GM06990 (cell line): ENCODE measurements at regions not wholly inside any gene's neighbourhood (a gene's known extent, or its start where the extent isn't known, plus 50 kb on each side); places are given as distances from the start of the nearest gene placed in this dataset.

Experiments used
- DNase-seq: peaks from one replicate; pipeline ENCODE4 v3.0.0-alpha.2; 2011; ENCODE audit not compliant: insufficient read length; ENCODE audit errors: extremely low read depth
- H3K27me3 ChIP-seq: replicated peaks from 2 replicates; pipeline ENCODE4 v1.6.0; 2011; ENCODE audit warnings: low read length; ENCODE audit not compliant: control insufficient read depth, insufficient read depth
- H3K36me3 ChIP-seq: 2 replicates; pipeline ENCODE4 v1.5.1; 2011; ENCODE audit warnings: low read length; ENCODE audit not compliant: control insufficient read depth, insufficient read depth
- H3K4me3 ChIP-seq: replicated peaks from 2 replicates; pipeline ENCODE4 v1.5.1; 2011; ENCODE audit warnings: low read depth, mild to moderate bottlenecking, control low read depth, low read length
- TF ChIP-seq, protein P1 (sequence below): IDR thresholded peaks from 2 replicates; pipeline ENCODE4 v1.5.1; 2011; ENCODE audit warnings: low read length, control low read depth, mild to moderate bottlenecking, inconsistent platforms; ENCODE audit not compliant: insufficient read depth, poor library complexity, severe bottlenecking

DNA sequence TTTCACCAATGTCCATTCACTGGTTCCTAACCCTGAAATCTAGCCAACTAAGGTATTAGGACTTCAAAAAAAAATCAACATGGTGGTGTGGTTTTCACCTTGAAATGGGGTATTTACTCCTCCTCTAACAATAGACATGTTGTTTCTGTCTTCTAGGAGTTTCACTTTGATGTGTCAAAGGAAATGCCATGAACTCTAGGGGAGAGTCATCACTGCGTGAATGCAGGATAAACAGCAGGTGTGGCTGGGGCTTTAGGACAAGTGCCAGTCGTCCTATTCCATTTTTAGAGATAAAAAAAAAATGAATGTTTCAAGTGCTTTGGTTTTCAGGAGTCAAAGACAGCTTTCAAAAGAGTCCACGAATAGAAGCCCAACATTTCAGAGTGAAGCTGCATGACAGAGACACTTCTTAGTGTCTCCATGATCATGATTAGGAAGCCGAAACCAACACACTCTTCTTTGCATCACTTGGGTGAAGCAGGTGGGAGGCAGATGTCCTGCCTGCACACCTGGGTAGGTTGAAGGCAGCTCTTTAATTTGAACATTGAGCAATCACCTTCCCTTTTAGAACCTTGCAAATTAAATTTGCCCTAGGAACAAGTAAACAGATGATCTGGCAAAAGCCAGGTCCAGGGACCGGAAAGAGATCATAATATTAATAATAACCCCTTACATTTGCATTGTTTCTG lies 328.5 kb upstream of the PRDM1 start:
- TF ChIP-seq, protein P1, sequence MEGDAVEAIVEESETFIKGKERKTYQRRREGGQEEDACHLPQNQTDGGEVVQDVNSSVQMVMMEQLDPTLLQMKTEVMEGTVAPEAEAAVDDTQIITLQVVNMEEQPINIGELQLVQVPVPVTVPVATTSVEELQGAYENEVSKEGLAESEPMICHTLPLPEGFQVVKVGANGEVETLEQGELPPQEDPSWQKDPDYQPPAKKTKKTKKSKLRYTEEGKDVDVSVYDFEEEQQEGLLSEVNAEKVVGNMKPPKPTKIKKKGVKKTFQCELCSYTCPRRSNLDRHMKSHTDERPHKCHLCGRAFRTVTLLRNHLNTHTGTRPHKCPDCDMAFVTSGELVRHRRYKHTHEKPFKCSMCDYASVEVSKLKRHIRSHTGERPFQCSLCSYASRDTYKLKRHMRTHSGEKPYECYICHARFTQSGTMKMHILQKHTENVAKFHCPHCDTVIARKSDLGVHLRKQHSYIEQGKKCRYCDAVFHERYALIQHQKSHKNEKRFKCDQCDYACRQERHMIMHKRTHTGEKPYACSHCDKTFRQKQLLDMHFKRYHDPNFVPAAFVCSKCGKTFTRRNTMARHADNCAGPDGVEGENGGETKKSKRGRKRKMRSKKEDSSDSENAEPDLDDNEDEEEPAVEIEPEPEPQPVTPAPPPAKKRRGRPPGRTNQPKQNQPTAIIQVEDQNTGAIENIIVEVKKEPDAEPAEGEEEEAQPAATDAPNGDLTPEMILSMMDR = no peak
- DNase-seq = peak; percentile 34
- Histone ChIP-seq H3K4me3 (no peak overlapping the region), H3K27me3 (no peaks in the 10 kb centered on the region), H3K36me3 (no peaks in the 10 kb centered on the region)

GRCh38 chr6:105755885-105756284 lies 330.3 kb upstream of the PRDM1 start:
- H3K36me3 ChIP-seq = no peaks in the 10 kb centered on the region
- H3K4me3 ChIP-seq = no peak overlapping the region
- no peaks in the 10 kb centered on the region for H3K27me3 ChIP-seq
- no peak for DNase-seq
- TF ChIP-seq, protein P1 = no peak

DNA sequence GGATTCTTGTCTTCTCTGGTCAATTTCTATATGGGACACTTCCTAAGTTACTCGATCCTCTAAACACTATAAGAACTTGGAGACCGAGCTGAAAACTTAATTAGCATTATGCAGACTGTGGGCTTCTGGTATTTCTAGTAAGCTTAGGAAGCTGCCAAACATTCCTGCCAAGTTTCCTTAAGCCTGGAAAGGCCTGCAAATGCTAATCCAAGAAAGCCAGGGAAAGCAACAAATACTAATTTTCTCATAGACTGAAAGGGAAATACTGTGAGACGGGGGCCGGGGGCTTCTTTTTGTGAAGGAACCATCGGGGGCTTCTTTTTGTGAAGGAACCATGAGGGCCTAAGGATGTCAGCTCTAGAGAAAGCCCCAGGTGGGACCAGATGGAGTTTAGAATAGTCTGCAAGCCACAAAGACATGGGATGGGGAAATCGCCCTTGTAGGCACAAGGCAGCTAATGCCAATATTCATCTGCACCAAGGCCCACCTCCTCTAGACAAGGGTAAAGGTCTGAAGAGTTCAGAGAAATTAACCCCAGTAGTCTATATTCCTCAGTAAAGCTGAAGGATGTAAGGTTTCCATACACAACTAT lies 332.4 kb upstream of the PRDM1 start:
- DNase-seq = no peak
- Histone ChIP-seq H3K27me3 (no peaks in the 10 kb centered on the region), H3K36me3 (no peaks in the 10 kb centered on the region), H3K4me3 (no peak overlapping the region)
- TF ChIP-seq, protein P1 = no peak

DNA sequence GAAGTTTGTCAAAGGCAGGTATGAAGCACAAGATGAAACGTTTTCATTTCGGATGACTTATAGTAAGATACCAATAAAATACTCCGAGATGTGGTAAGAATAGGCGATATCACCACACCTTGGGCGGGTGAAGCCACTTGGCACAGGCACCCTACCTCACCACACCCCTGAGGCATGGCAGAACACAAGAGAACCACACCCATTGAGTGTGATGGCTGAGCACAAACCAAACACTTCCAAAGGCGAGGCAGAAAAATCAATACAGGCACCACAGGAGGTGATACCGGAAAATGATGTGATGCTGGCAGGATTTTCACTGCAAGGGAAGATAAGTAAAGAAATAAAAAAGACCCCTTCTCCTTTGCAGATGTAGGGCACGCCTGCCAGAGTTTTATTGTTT lies 332.9 kb upstream of the PRDM1 start:
- no peaks in the 10 kb centered on the region for H3K36me3 ChIP-seq
- no peaks in the 10 kb centered on the region for H3K27me3 ChIP-seq
- TF ChIP-seq, protein P1 = no peak
- no peak for DNase-seq
- no peak overlapping the region for H3K4me3 ChIP-seq

DNA sequence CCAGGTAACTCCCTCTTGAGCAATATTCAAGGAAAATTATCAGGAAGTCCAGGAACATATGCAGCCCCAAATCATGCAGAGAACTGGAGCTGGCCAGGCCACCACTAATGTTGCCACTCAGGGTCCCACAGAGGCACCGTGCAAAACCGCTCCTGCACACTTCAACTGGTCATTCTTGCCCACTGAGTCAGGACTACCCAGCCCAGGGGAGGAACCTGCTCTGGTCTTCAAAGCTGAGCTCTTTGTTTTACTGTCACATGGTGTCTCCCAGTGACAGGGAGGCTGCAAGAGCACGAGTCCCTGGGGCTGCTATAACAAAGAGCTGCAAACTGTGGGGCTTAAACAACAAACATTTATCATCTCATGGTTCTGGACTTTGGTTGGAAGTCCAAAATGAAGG lies 336.0 kb upstream of the PRDM1 start:
- no peaks in the 10 kb centered on the region for H3K36me3 ChIP-seq
- no peaks in the 10 kb centered on the region for H3K27me3 ChIP-seq
- no peak overlapping the region for H3K4me3 ChIP-seq
- no peak for DNase-seq
- TF ChIP-seq, protein P1 = no peak
